ENCODE measurements at regions not wholly inside any gene's neighbourhood (a gene's known extent, or its start where the extent isn't known, plus 50 kb on each side); places are given as distances from the start of the nearest gene placed in this dataset.

DNA sequence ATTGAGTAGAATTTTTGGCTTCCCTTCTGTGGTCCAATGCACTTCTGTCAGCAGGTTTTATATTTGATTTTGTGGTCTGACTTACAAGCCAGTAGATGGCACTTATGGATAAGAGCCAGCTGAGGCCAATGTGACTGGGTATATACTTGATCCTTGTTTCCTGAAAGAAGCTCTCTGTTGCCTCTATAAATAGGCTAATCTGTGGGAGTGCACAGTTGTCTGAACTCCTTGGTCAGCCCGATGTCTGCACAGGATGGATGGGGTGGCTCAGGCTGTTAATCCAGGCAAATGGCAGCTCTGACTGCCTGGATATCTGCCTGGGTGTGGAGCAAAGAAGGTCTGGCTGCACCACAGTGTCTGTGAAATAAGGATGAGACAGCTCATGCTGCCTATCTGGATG lies 1183.7 kb upstream of the PRMT6 start:
- TF ChIP-seq, protein P1, sequence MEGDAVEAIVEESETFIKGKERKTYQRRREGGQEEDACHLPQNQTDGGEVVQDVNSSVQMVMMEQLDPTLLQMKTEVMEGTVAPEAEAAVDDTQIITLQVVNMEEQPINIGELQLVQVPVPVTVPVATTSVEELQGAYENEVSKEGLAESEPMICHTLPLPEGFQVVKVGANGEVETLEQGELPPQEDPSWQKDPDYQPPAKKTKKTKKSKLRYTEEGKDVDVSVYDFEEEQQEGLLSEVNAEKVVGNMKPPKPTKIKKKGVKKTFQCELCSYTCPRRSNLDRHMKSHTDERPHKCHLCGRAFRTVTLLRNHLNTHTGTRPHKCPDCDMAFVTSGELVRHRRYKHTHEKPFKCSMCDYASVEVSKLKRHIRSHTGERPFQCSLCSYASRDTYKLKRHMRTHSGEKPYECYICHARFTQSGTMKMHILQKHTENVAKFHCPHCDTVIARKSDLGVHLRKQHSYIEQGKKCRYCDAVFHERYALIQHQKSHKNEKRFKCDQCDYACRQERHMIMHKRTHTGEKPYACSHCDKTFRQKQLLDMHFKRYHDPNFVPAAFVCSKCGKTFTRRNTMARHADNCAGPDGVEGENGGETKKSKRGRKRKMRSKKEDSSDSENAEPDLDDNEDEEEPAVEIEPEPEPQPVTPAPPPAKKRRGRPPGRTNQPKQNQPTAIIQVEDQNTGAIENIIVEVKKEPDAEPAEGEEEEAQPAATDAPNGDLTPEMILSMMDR (IDR thresholded peaks at IDR 0.05; ENCODE audit: low read length) = no peak
- no peak for TF ChIP-seq EZH2 (optimal IDR thresholded peaks at IDR 0.05; ENCODE audit: low read depth, low read length)
- TF ChIP-seq EZH2phosphoT487 (IDR thresholded peaks at IDR 0.05; ENCODE audit: low read length) = no peak

All from MM.1S (cell line).